Sigmoid colon (tissue), 4 donors: ENCODE measurements at regions not wholly inside any gene's neighbourhood (a gene's known extent, or its start where the extent isn't known, plus 50 kb on each side); places are given as distances from the start of the nearest gene placed in this dataset.

Source experiments
- CTCF ChIP-seq, 4 experiments: fragments of 450-650 bp in 3 of 4; fragments of 200-600 bp in 1 of 4; IDR thresholded peaks; one replicate each; pipeline ENCODE4 v1.5.1; 2016 to 2019; ENCODE audit warnings: antibody characterized with exemption in 4 of 4, mild to moderate bottlenecking in 3 of 4, moderate library complexity in 2 of 4
- EP300 ChIP-seq, 4 donors: sonication (generic); formaldehyde crosslinking; IDR thresholded peaks; one replicate each; pipeline ENCODE4 v1.6.1; 2017; ENCODE audit warnings: antibody characterized with exemption in 4 of 4
- POLR2A ChIP-seq, 2 donors: fragments of 450-650 bp; IDR thresholded peaks; one replicate each; pipeline ENCODE4 v1.6.1; 2016; ENCODE audit warnings: antibody characterized with exemption in 2 of 2, mild to moderate bottlenecking in 2 of 2, moderate library complexity in 2 of 2
- POLR2AphosphoS5 ChIP-seq, 4 donors: sonication (generic); formaldehyde crosslinking; IDR thresholded peaks; one replicate each; pipeline ENCODE4 v1.6.1; 2017; ENCODE audit warnings: antibody characterized with exemption in 4 of 4

- no peak for TF ChIP-seq CTCF (IDR thresholded peaks at IDR 0.05)
- TF ChIP-seq POLR2A (IDR thresholded peaks at IDR 0.05), result no peak
- TF ChIP-seq EP300 (IDR thresholded peaks at IDR 0.05), result no peak
- no peak for TF ChIP-seq POLR2AphosphoS5 (IDR thresholded peaks at IDR 0.05)
These were observed 204.4 kb upstream of the PTER start for GRCh38 chr10:16232441-16232840.
